Right cardiac atrium (tissue), 5 donors: ENCODE measurements at regions not wholly inside any gene's neighbourhood (a gene's known extent, or its start where the extent isn't known, plus 50 kb on each side); places are given as distances from the start of the nearest gene placed in this dataset.
A peak's percentile ranks its signal among the peaks of the same experiment; 100 is the strongest.

Source experiments
- ATAC-seq, 2 donors: fragments of 200-7000 bp; cut with Tn5 transposase; one replicate each; pipeline versions ENCODE4 v1.8.0 to v1.9.1; 2020; ENCODE audit warnings: moderate library complexity in 2 of 2, mild to moderate bottlenecking in 1 of 2
- DNase-seq, 3 donors: peaks; one replicate each; pipeline ENCODE4 v3.0.0-alpha.2; 2020
- H3K27ac ChIP-seq: one replicate; pipeline ENCODE4 v1.5.1; 2013; ENCODE audit warnings: mild to moderate bottlenecking, low read length, control low read depth, moderate library complexity
- H3K27me3 ChIP-seq: one replicate; pipeline ENCODE4 v1.6.1; 2013; ENCODE audit not compliant: control insufficient read depth, insufficient read depth
- H3K4me1 ChIP-seq: one replicate; pipeline ENCODE4 v1.6.1; 2013; ENCODE audit warnings: low read length; ENCODE audit not compliant: control insufficient read depth, insufficient read depth
- H3K4me3 ChIP-seq: one replicate; pipeline ENCODE4 v1.5.1; 2013; ENCODE audit warnings: low read length, control low read depth
- H3K9me3 ChIP-seq: one replicate; pipeline ENCODE4 v1.6.1; 2013; ENCODE audit warnings: low read length; ENCODE audit not compliant: control insufficient read depth
- WGBS: extraction: QIAGEN DNeasy Blood & Tissue Kit; methylation state at CpG from one replicate; pipeline ENCODE4 v1.1.7; 2013; 5-methylcytosine and 5-hydroxymethylcytosine counted together
- intact Hi-C, 4 donors: fragments of 100-400 bp; cut with DNase I; formaldehyde crosslinking; loops; one replicate each; pipeline versions ENCODE4 v1.11.0 to v1.14.0; 2022 to 2023
- donor health status: healthy with polysubstance abuse.
- donor health status: DM: no; HTN: yes; CAD: no.
- donor health status: DM: no; HTN: no; CAD: no.
- donor health status: DM: no; HTN: yes; CAD: no; lungs with severe emphysema.
- donor health status: DM: yes; HTN: yes; CAD: no.

DNA sequence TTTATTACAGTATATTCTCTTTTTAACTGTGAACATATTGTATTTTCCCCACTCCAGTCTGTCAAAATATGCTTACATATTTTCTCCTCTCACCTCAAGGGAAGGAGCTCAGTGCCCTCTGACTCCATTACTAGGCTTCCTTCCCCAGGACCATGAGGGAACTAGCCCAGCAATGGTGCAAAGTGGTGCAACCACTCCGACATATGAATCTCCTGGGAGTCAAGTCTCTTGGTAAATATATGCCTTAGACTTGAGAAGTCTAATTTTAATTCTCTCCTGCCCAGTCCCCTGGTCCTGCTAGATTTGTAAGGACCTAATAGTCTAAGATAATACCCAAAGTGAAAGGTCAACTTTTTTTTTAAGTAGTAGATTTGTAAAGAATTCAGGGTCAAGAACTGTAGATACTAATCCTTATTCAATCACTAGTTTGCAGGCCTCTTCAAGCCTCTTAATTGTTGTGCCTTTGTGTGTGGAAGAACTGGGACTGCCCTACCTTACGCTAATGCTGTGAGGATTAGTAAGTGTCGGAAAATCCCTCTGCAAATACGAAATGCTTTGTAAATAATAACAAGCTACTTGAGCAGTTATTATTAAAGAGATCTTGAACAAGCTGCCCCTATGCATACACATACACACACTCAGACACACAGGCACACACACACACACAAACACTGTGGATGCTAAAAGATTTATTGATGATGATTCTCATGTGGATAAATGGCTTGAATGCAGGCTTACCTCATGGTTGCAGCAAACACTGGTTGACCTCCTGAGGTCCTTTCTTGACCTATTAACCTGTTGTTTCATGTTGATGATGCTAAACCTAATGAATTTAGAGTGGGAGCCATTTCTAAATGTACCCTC, 251.2 kb upstream of the PARD3B start:
- Histone ChIP-seq H3K9me3 (no peaks in the 10 kb centered on the region), H3K4me3 (no peak overlapping the region), H3K27me3 (no peaks in the 10 kb centered on the region), H3K4me1 (no peaks in the 10 kb centered on the region), H3K27ac (no peak overlapping the region)
- 93% methylated on average over 4 of the region's 4 CpGs for WGBS
- DNase-seq (no peak), ATAC-seq (no peak)
- intact Hi-C loops: no loop called here

GRCh38 chr2:204298404-204298803, 246.9 kb upstream of the PARD3B start:
- 94% methylated on average over 1 of the region's 1 CpG for WGBS
- Histone ChIP-seq H3K27me3 (no peaks in the 10 kb centered on the region), H3K4me1 (no peaks in the 10 kb centered on the region), H3K4me3 (no peak overlapping the region), H3K27ac (no peak overlapping the region), H3K9me3 (no peaks in the 10 kb centered on the region)
- ATAC-seq (no peak), DNase-seq (no peak)
- intact Hi-C loops: no loop called here

DNA sequence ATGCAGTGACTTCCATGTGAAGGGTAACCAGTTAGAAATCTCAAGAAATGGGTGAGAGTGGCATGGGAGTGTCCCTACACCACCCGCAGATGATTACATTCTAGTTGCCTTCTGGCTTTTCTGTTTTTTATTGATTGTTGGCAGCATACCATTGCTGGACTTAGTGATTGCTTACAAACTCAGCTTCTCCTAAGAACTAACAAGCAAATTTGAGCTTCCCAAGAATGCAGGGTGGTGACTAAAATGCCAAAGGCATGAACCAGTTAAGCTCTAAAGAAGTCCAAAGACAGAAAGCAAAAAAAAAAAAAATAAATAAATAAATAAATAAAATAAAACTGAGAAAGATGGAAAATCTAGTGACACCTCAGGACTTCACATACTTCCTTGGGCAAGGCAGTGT, 245.5 kb upstream of the PARD3B start:
- no peak overlapping the region for H3K27ac ChIP-seq
- WGBS: 93% methylated on average over 1 of the region's 1 CpG
- H3K4me3 ChIP-seq: no peak overlapping the region
- intact Hi-C loops: no loop called here
- ATAC-seq (no peak), DNase-seq (no peak)
- H3K4me1 ChIP-seq: no peaks in the 10 kb centered on the region
- H3K27me3 ChIP-seq: no peaks in the 10 kb centered on the region
- no peaks in the 10 kb centered on the region for H3K9me3 ChIP-seq

- intact Hi-C loops: no loop called here
- Histone ChIP-seq H3K4me3 (no peak overlapping the region), H3K9me3 (no peaks in the 10 kb centered on the region), H3K27ac (no peak overlapping the region), H3K27me3 (no peaks in the 10 kb centered on the region), H3K4me1 (no peaks in the 10 kb centered on the region)
- DNase-seq (no peak), ATAC-seq (no peak)
- 93% methylated on average over 4 of the region's 4 CpGs for WGBS
These were observed 238.6 kb upstream of the PARD3B start for GRCh38 chr2:204306667-204307066.

DNA sequence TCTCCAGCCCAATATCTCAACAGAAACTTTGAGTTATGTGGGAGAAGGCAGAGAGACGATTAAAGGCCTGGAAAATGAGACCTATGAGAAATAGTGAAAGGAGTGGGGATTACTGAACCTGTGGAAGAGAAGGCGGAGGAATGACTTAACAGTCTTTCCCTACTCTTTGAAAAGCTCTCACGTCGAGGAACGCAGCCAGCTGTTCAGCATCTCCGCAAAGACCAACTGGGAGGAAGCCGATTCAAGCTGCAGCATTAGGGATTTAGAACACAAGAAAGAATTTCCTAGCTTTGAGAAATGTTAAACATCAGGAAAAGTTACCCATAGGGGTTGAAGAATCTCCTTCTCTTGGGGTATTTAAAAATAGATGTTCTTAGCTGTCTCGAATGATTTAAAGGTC, 233.2 kb upstream of the PARD3B start:
- intact Hi-C loops: no loop called here
- ATAC-seq (no peak), DNase-seq (no peak)
- Histone ChIP-seq H3K9me3 (no peaks in the 10 kb centered on the region), H3K4me1 (no peaks in the 10 kb centered on the region), H3K27ac (no peak overlapping the region), H3K4me3 (no peak overlapping the region), H3K27me3 (no peaks in the 10 kb centered on the region)
- WGBS: 77% methylated on average over 8 of the region's 8 CpGs

GRCh38 chr2:204313256-204313655, 232.0 kb upstream of the PARD3B start:
- Histone ChIP-seq H3K9me3 (no peaks in the 10 kb centered on the region), H3K27me3 (no peaks in the 10 kb centered on the region), H3K27ac (no peak overlapping the region), H3K4me1 (no peaks in the 10 kb centered on the region), H3K4me3 (no peak overlapping the region)
- 80% methylated on average over 1 of the region's 1 CpG for WGBS
- DNase-seq: no peak
- no peak for ATAC-seq
- intact Hi-C loops: no loop called here

DNA sequence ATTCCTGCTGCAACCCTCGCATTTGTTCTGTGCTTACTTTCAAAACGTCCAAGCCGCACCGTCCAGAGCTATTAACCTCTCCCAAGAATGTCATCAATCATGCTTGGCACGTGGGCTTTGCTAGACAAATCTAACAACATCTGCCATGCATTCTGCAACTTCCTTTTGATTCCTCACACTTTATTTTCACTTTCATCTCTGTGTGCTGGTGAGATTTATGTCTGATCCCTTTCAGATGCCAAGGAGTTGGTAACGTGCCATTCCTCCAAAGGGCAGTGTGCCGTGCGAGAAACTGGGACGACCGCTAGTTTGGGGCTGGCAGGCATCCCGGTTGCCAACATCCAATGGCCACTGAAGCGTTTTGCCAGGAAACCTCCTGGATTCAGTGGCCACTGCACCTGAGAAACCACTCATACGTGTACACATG, 230.0 kb upstream of the PARD3B start:
- Histone ChIP-seq H3K4me1 (no peaks in the 10 kb centered on the region), H3K9me3 (no peaks in the 10 kb centered on the region), H3K4me3 (no peak overlapping the region), H3K27me3 (no peaks in the 10 kb centered on the region), H3K27ac (no peak overlapping the region)
- no peak for ATAC-seq
- 80% methylated on average over 13 of the region's 13 CpGs for WGBS
- intact Hi-C loops: no loop called here
- no peak for DNase-seq

DNA sequence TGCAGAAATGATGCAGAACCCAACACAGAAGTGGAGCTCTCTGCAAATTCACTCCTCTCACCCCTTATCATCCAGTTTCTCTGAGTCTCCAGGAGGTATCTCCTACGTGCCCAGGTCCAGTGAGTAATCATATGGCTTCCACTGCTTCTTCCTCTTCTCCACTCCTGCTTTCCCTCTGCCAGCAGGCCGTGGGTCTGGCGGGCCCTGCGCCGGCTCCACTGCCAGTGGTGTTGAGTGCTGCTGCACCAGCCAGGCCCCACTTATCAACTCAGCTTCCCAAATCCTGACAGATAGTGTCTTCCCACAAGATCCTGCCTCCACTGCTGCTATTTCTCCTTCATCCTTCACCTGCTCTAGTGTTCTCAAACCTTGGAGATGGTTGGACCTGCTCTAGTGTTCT, 227.6 kb upstream of the PARD3B start:
- 85% methylated on average over 5 of the region's 5 CpGs for WGBS
- Histone ChIP-seq H3K27me3 (no peaks in the 10 kb centered on the region), H3K4me3 (no peak overlapping the region), H3K27ac (no peak overlapping the region), H3K9me3 (no peaks in the 10 kb centered on the region), H3K4me1 (no peaks in the 10 kb centered on the region)
- DNase-seq (no peak), ATAC-seq (no peak)
- intact Hi-C loops: no loop called here

DNA sequence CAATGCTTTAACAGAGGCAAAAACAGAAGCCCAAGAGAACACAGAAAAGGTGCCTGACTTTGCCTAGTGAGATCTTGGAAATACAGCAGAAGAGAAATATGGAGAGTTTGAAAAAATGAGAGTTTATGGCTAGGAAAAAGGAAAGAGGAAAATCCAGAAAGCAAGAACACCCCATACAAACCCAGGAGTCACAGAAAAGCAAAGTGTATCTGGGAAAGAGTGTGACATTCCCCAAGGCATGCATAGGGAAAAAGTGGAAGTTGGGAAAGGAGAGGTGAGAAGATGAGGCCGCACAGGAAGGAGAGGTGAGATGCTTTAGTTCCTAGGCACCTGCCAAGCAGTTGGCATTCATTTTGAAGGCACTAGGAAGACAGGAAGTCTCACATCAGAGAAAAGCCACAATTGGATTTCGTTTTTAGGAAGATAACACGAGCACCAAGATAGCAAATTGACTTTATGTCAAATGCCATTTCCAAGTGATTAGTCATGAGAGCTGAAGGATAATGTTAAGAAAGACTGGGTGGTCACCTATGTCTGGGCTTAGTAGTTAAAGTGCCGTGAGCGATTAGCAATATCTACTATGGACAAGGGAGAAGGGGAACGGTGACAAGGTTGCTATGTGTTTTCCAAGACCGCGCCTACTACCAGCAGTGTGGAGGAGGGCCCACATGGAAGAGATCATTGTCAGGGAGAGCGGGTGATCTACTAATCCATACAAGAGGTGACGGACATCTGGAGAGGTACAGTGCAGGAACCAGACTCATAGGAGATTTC, 224.1 kb upstream of the PARD3B start:
- Histone ChIP-seq H3K4me3 (no peak overlapping the region), H3K9me3 (no peaks in the 10 kb centered on the region), H3K27me3 (no peaks in the 10 kb centered on the region), H3K4me1 (no peaks in the 10 kb centered on the region), H3K27ac (peak overlapping the region; percentile 16)
- WGBS: 72% methylated on average over 10 of the region's 10 CpGs
- intact Hi-C loops: loop anchor here in 3 of 4 donors (10.0 kb wide), 3 partner anchors 374 to 1364 kb away; partner anchors contain the start of gene NRP2 (in 1 of the 3)
- DNase-seq: no peak
- no peak for ATAC-seq

DNA sequence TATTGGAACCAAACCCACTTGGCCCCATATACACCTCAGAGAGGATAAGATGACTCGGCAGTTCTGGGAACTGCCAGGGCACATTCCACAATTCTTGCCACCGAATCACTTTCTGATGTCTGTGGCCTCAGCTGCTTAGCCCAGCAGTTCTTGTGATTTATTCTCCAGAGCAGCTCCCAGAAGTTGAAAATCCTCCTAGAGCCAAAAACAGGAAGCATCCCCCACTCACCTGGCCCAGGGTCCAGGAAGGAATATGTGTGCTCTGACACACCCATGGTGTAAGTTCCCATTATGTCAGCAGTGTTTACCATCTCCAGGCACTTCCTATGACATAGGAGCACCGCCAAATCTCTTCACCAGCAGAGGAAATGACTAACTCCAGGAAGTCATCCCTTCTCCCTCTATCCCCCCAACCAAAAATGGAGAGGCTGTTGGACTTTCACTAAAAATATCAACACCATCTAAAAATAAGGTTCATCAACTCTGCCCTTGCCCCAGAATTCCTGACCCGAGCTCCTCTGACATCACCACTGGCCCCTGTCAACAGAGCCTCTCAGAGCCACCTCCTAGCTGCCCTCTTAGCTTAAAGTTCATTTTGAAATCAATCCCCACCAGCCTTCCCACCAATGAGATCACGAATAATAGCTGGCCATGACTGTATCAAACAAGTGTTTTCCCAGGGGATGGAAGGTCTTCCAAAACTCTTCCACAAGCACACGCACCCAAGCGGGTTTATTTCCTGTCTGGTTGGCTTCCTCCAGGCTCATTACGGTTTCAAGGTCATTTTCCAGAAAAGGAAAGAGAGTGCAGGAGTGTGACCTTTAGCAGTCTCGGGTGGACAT, 223.1 kb upstream of the PARD3B start:
- Histone ChIP-seq H3K4me3 (no peak overlapping the region), H3K27me3 (no peaks in the 10 kb centered on the region), H3K27ac (peak overlapping the region; percentile 73), H3K9me3 (no peaks in the 10 kb centered on the region), H3K4me1 (no peaks in the 10 kb centered on the region)
- ATAC-seq (peak; percentile 47 to 83), DNase-seq (no peak)
- intact Hi-C loops: loop anchor here in 3 of 4 donors (10.0 kb wide), 3 partner anchors 373 to 1363 kb away; partner anchors contain the start of gene NRP2 (in 1 of the 3)
- 55% methylated on average over 9 of the region's 9 CpGs for WGBS
